ENCODE measurements at regions not wholly inside any gene's neighbourhood (a gene's known extent, or its start where the extent isn't known, plus 50 kb on each side); places are given as distances from the start of the nearest gene placed in this dataset.
"Not testable (repeated sequence)": the region's sequence is repeated elsewhere in the genome, so short reads cannot be mapped to it uniquely, and the experiment has no call there.

GRCh38 chr4:173656898-173657297, 126.9 kb upstream of the HAND2 start:
- Histone ChIP-seq H3K27ac (ENCODE audit: low read length) (no peak overlapping the region), H3K36me3 (ENCODE audit: control insufficient read depth, insufficient read depth, low read length) (no peaks in the 10 kb centered on the region), H3K4me3 (ENCODE audit: low read length) (no peak overlapping the region), H3K27me3 (ENCODE audit: control insufficient read depth, insufficient read depth, low read length) (no peaks in the 10 kb centered on the region), H3K9me3 (ENCODE audit: control insufficient read depth, insufficient read depth, low read length) (no peaks in the 10 kb centered on the region; the same call in 1 of the 2 replicates), H3K4me1 (ENCODE audit: control insufficient read depth, insufficient read depth, low read length) (no peaks in the 10 kb centered on the region)
- WGBS (ENCODE audit: insufficient coverage, insufficient read length): no CpG with 5 or more reads among the region's 4 CpGs
- DNase-seq (ENCODE audit: low read depth, low spot score): no peak

DNA sequence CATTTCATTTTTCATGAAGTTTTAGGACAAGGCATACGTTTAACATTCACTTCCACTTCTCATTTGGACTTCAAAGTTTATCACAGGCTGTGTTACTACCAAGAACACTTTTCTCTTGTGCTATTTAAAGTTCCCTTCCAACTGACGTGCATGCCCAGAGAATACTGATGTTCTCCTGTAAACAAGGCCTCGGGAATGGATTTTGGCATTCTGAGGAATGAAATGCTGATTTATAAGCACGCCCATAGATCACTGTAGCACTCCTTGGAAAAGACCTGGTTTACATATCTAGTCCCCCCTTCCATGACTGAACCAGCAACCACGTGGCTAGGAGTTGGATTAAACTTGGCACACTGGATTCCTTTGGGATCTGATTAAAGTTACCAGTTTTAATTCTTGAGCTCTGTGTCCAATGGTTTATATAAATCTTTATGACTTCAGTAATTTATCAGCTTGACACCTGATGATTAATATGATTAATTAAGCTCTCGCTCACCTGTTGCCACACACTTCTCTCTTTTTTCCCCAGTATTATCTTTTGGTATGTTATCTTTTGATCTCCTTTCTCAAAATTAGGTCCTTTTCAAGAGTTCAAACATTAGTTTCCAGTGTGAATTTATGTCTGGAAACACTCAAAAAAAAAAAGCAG, 122.4 kb upstream of the HAND2 start:
- no CpG with 5 or more reads among the region's 6 CpGs for WGBS (ENCODE audit: insufficient coverage, insufficient read length)
- Histone ChIP-seq H3K27me3 (ENCODE audit: control insufficient read depth, insufficient read depth, low read length) (no peaks in the 10 kb centered on the region), H3K36me3 (ENCODE audit: control insufficient read depth, insufficient read depth, low read length) (no peaks in the 10 kb centered on the region), H3K27ac (ENCODE audit: low read length) (no peak overlapping the region), H3K4me1 (ENCODE audit: control insufficient read depth, insufficient read depth, low read length) (no peaks in the 10 kb centered on the region), H3K4me3 (ENCODE audit: low read length) (no peak overlapping the region), H3K9me3 (ENCODE audit: control insufficient read depth, insufficient read depth, low read length) (no peaks in the 10 kb centered on the region)
- no peak for DNase-seq (ENCODE audit: low read depth, low spot score)

- no peak for DNase-seq (ENCODE audit: low read depth, low spot score)
- H3K4me3 ChIP-seq (ENCODE audit: low read length): no peak overlapping the region
- no CpG with 5 or more reads among the region's 7 CpGs for WGBS (ENCODE audit: insufficient coverage, insufficient read length)
- no peaks in the 10 kb centered on the region for H3K36me3 ChIP-seq (ENCODE audit: control insufficient read depth, insufficient read depth, low read length)
- no peaks in the 10 kb centered on the region for H3K4me1 ChIP-seq (ENCODE audit: control insufficient read depth, insufficient read depth, low read length)
- H3K27ac ChIP-seq (ENCODE audit: low read length): no peak overlapping the region
- H3K27me3 ChIP-seq (ENCODE audit: control insufficient read depth, insufficient read depth, low read length): no peaks in the 10 kb centered on the region
- H3K9me3 ChIP-seq (ENCODE audit: control insufficient read depth, insufficient read depth, low read length): no peaks in the 10 kb centered on the region
Observed at GRCh38 chr4:173651651-173652282, 121.7 kb upstream of the HAND2 start.

GRCh38 chr4:173647902-173648301, 117.9 kb upstream of the HAND2 start:
- no peak for DNase-seq (ENCODE audit: low read depth, low spot score)
- H3K4me3 ChIP-seq (ENCODE audit: low read length): no peak overlapping the region
- H3K9me3 ChIP-seq (ENCODE audit: control insufficient read depth, insufficient read depth, low read length): no peaks in the 10 kb centered on the region
- H3K4me1 ChIP-seq (ENCODE audit: control insufficient read depth, insufficient read depth, low read length): no peaks in the 10 kb centered on the region
- H3K27ac ChIP-seq (ENCODE audit: low read length): no peak overlapping the region
- no CpG with 5 or more reads among the region's 4 CpGs for WGBS (ENCODE audit: insufficient coverage, insufficient read length)
- no peaks in the 10 kb centered on the region for H3K36me3 ChIP-seq (ENCODE audit: control insufficient read depth, insufficient read depth, low read length)
- no peaks in the 10 kb centered on the region for H3K27me3 ChIP-seq (ENCODE audit: control insufficient read depth, insufficient read depth, low read length)

DNA sequence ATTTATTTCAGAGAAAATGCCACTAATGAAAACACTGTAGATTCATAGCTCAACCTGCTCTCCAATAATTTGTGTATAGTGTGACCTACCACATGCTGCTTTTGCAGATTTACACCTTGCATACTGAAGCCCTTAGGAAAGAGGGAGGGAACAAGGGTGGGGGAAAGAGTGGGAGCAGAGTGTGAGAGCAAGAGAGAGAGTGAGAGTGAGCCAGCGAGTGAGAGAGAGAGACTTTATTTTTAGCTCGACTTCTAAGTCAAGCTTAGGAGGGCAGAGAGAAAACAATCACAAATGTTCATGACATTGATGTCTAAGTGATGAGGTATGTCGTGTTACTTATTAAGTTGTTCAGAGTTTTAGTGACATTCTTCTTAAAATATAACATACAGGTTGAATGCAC, 112.5 kb upstream of the HAND2 start:
- Histone ChIP-seq H3K27me3 (ENCODE audit: control insufficient read depth, insufficient read depth, low read length) (no peaks in the 10 kb centered on the region), H3K4me3 (ENCODE audit: low read length) (no peak overlapping the region), H3K9me3 (ENCODE audit: control insufficient read depth, insufficient read depth, low read length) (no peaks in the 10 kb centered on the region), H3K27ac (ENCODE audit: low read length) (no peak overlapping the region), H3K36me3 (ENCODE audit: control insufficient read depth, insufficient read depth, low read length) (no peaks in the 10 kb centered on the region), H3K4me1 (ENCODE audit: control insufficient read depth, insufficient read depth, low read length) (no peaks in the 10 kb centered on the region)
- DNase-seq (ENCODE audit: low read depth, low spot score): no peak
- WGBS (ENCODE audit: insufficient coverage, insufficient read length): no CpG with 5 or more reads among the region's 3 CpGs

GRCh38 chr4:173635395-173635794, 105.4 kb upstream of the HAND2 start:
- Histone ChIP-seq H3K27ac (ENCODE audit: low read length) (no peak overlapping the region), H3K4me1 (ENCODE audit: control insufficient read depth, insufficient read depth, low read length) (no peaks in the 10 kb centered on the region), H3K9me3 (ENCODE audit: control insufficient read depth, insufficient read depth, low read length) (no peaks in the 10 kb centered on the region), H3K27me3 (ENCODE audit: control insufficient read depth, insufficient read depth, low read length) (no peaks in the 10 kb centered on the region), H3K36me3 (ENCODE audit: control insufficient read depth, insufficient read depth, low read length) (no peaks in the 10 kb centered on the region), H3K4me3 (ENCODE audit: low read length) (no peak overlapping the region)
- DNase-seq (ENCODE audit: low read depth, low spot score): no peak

DNA sequence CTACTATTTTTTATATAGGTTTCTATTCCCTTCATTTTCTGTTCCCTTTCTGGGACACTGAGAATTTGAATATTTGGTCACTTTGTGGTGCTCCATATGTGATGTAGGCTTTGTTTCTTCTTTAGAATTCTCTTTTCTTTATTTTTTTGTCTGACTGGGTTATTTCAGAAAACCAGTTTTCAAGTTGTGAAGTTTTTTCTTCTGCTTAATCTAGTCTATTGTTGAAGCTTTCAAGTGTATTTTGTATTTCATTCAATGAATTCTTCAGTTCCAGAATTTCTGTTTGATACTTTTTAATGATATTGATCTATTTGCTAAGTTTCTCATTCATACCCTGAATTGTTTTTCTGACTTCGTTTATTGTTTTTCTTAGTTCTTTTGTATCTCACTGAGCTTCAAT, 96.2 kb upstream of the HAND2 start:
- H3K4me3 ChIP-seq (ENCODE audit: low read length): no peak overlapping the region
- H3K4me1 ChIP-seq (ENCODE audit: control insufficient read depth, insufficient read depth, low read length): no peaks in the 10 kb centered on the region
- H3K27ac ChIP-seq (ENCODE audit: low read length): no peak overlapping the region
- H3K9me3 ChIP-seq (ENCODE audit: control insufficient read depth, insufficient read depth, low read length): no peaks in the 10 kb centered on the region
- DNase-seq (ENCODE audit: low read depth, low spot score): no peak
- no peaks in the 10 kb centered on the region for H3K27me3 ChIP-seq (ENCODE audit: control insufficient read depth, insufficient read depth, low read length)
- H3K36me3 ChIP-seq (ENCODE audit: control insufficient read depth, insufficient read depth, low read length): no peaks in the 10 kb centered on the region
- no CpG with 5 or more reads among the region's 1 CpG for WGBS (ENCODE audit: insufficient coverage, insufficient read length)

DNA sequence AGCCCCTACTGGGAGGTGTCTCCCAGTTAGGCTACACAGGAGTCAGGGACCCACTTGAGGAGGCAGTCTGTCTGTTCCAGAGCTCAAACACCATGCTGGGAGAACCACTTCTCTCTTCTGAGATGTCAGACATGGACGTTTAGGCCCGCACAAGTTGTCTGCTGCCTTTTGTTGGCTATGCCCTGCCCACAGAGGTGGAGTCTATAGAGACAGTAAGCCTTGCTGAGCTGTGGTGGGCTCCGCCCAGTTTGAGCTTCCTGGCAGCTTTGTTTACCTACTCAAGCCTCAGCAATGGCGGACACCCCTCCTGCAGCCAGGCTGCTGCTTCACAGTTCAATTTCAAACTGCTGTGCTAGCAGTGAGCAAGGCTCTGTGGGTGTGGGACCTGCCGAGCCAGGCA, 88.6 kb upstream of the HAND2 start:
- not testable (repeated sequence) for DNase-seq (ENCODE audit: low read depth, low spot score); H3K4me3 ChIP-seq (ENCODE audit: low read length); H3K27me3 ChIP-seq (ENCODE audit: control insufficient read depth, insufficient read depth, low read length); H3K9me3 ChIP-seq (ENCODE audit: control insufficient read depth, insufficient read depth, low read length); H3K27ac ChIP-seq (ENCODE audit: low read length); H3K4me1 ChIP-seq (ENCODE audit: control insufficient read depth, insufficient read depth, low read length); H3K36me3 ChIP-seq (ENCODE audit: control insufficient read depth, insufficient read depth, low read length)
- no CpG with 5 or more reads among the region's 5 CpGs for WGBS (ENCODE audit: insufficient coverage, insufficient read length)

DNA sequence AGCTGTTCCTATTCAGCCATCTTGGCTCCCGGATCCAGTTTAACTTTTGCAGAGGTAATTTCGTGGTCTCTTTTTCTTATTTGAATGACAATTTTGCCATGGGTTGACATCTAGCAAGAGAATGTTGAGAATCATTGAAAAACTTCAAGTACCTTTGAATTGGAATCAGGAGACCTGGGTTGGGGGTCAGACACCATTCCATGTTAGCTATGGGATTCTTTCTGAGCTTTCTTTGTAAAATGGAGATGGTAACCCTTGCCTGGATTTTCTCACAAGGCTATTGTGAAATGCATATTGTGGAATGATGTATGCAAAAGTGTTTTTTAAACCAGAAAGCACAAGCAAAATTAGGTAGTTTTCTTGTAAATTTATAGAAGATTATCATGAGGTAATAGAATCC, 79.1 kb upstream of the HAND2 start:
- H3K36me3 ChIP-seq (ENCODE audit: control insufficient read depth, insufficient read depth, low read length): no peaks in the 10 kb centered on the region
- no peak overlapping the region for H3K4me3 ChIP-seq (ENCODE audit: low read length)
- no peak for DNase-seq (ENCODE audit: low read depth, low spot score)
- H3K4me1 ChIP-seq (ENCODE audit: control insufficient read depth, insufficient read depth, low read length): no peaks in the 10 kb centered on the region
- no peaks in the 10 kb centered on the region for H3K27me3 ChIP-seq (ENCODE audit: control insufficient read depth, insufficient read depth, low read length)
- WGBS (ENCODE audit: insufficient coverage, insufficient read length): no CpG with 5 or more reads among the region's 2 CpGs
- H3K9me3 ChIP-seq (ENCODE audit: control insufficient read depth, insufficient read depth, low read length): no peaks in the 10 kb centered on the region
- no peak overlapping the region for H3K27ac ChIP-seq (ENCODE audit: low read length)

DNA sequence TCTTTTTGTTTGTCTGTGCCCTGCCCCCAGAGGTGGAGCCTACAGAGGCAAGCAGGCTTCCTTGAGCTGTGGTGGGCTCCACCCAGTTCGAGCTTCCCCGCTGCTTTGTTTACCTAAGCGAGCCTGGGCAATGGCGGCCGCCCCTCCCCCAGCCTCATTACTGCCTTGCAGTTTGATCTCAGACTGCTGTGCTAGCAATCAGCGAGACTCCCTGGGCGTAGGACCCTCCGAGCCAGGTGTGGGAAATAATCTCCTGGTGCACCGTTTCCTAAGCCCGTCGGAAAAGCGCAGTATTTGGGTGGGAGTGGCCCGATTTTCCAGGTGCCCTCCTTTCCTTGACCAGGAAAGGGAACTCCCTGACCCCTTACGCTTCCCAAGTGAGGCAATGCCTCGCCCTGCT, 78.6 kb upstream of the HAND2 start:
- peak overlapping the region; percentile 58; the same call in 1 of the 2 replicates for H3K4me3 ChIP-seq (ENCODE audit: low read length)
- not testable (repeated sequence) for H3K36me3 ChIP-seq (ENCODE audit: control insufficient read depth, insufficient read depth, low read length); H3K27me3 ChIP-seq (ENCODE audit: control insufficient read depth, insufficient read depth, low read length); DNase-seq (ENCODE audit: low read depth, low spot score); H3K9me3 ChIP-seq (ENCODE audit: control insufficient read depth, insufficient read depth, low read length); H3K4me1 ChIP-seq (ENCODE audit: control insufficient read depth, insufficient read depth, low read length); H3K27ac ChIP-seq (ENCODE audit: low read length)
- no CpG with 5 or more reads among the region's 15 CpGs for WGBS (ENCODE audit: insufficient coverage, insufficient read length)

DNA sequence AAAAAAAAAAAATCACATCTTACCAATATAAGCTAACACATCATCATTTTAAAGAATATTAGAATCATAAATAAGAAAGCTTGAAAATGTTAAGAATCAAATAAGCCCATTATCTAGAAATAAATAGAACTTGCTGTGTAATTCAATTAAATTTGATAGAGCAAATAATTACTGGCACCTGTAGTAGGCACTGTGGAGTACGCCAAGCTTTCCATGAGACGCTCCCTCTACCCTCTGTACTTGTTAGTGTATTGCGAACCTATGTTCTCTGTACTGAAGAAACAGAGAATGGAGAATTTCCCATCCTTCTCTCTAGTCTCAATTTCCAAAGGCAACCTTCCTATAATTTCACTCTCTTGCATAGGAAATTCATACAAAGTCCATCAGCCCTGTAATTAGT, 61.7 kb upstream of the HAND2 start:
- no peaks in the 10 kb centered on the region for H3K9me3 ChIP-seq (ENCODE audit: control insufficient read depth, insufficient read depth, low read length)
- H3K4me3 ChIP-seq (ENCODE audit: low read length): no peak overlapping the region
- H3K27ac ChIP-seq (ENCODE audit: low read length): no peak overlapping the region
- H3K36me3 ChIP-seq (ENCODE audit: control insufficient read depth, insufficient read depth, low read length): no peaks in the 10 kb centered on the region
- H3K27me3 ChIP-seq (ENCODE audit: control insufficient read depth, insufficient read depth, low read length): no peaks in the 10 kb centered on the region
- DNase-seq (ENCODE audit: low read depth, low spot score): peak; percentile 1
- no peaks in the 10 kb centered on the region for H3K4me1 ChIP-seq (ENCODE audit: control insufficient read depth, insufficient read depth, low read length)
- WGBS (ENCODE audit: insufficient coverage, insufficient read length): no CpG with 5 or more reads among the region's 3 CpGs

Data from iPS DF 6.9 (cell line).